Omental fat pad (tissue), 3 donors: ENCODE measurements at regions not wholly inside any gene's neighbourhood (a gene's known extent, or its start where the extent isn't known, plus 50 kb on each side); places are given as distances from the start of the nearest gene placed in this dataset.

Source experiments
- ATAC-seq: fragments of 150-250 bp; one replicate; pipeline ENCODE4 v1.9.1; 2016; ENCODE audit warnings: mild to moderate bottlenecking, moderate library complexity; ENCODE audit not compliant: low FRiP score
- DNase-seq: peaks from one replicate; pipeline ENCODE4 v3.0.0-alpha.2; 2019; ENCODE audit warnings: low spot score
- TF ChIP-seq, protein P1 (sequence below), 3 donors: fragments of 450-650 bp; IDR thresholded peaks; one replicate each; pipeline ENCODE4 v1.5.1; 2016 to 2017; ENCODE audit warnings: antibody characterized with exemption in 3 of 3, mild to moderate bottlenecking in 3 of 3, moderate library complexity in 2 of 3

DNA sequence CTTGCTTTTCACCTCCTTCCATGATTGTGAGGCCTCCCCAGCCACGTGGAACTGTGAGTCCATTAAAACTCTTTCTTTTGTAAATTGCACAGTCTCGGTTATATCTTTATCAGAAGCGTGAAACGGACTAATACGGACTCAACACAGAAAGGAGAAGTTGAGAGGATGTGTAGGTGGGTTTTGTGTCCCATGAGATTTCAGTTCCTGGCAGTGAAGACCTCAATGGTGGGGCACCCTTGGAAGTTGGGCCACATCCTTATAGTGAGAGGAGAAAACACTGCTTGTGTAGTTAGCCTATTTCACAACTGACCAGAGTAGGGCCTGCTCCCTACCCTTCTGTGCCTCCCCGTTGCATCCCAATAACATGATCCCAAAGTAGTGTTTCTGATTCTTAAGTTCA lies 98.9 kb upstream of the TNC start:
- TF ChIP-seq, protein P1, sequence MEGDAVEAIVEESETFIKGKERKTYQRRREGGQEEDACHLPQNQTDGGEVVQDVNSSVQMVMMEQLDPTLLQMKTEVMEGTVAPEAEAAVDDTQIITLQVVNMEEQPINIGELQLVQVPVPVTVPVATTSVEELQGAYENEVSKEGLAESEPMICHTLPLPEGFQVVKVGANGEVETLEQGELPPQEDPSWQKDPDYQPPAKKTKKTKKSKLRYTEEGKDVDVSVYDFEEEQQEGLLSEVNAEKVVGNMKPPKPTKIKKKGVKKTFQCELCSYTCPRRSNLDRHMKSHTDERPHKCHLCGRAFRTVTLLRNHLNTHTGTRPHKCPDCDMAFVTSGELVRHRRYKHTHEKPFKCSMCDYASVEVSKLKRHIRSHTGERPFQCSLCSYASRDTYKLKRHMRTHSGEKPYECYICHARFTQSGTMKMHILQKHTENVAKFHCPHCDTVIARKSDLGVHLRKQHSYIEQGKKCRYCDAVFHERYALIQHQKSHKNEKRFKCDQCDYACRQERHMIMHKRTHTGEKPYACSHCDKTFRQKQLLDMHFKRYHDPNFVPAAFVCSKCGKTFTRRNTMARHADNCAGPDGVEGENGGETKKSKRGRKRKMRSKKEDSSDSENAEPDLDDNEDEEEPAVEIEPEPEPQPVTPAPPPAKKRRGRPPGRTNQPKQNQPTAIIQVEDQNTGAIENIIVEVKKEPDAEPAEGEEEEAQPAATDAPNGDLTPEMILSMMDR (IDR thresholded peaks at IDR 0.05) = no peak
- no peak for ATAC-seq
- no peak for DNase-seq

GRCh38 chr9:115220319-115221005 lies 102.5 kb upstream of the TNC start:
- ATAC-seq (no peak), DNase-seq (no peak)
- TF ChIP-seq, protein P1 (IDR thresholded peaks at IDR 0.05) = no peak

- TF ChIP-seq, protein P1 (IDR thresholded peaks at IDR 0.05) = no peak
- DNase-seq = no peak
- no peak for ATAC-seq
Measured at GRCh38 chr9:115223471-115223870, 105.5 kb upstream of the TNC start.

- DNase-seq (no peak), ATAC-seq (no peak)
- TF ChIP-seq, protein P1 (IDR thresholded peaks at IDR 0.05) = no peak
Measured at GRCh38 chr9:115225459-115226116, 107.6 kb upstream of the TNC start.

GRCh38 chr9:115226152-115226551 lies 108.2 kb upstream of the TNC start:
- ATAC-seq = no peak
- TF ChIP-seq, protein P1 (IDR thresholded peaks at IDR 0.05) = no peak
- no peak for DNase-seq

DNA sequence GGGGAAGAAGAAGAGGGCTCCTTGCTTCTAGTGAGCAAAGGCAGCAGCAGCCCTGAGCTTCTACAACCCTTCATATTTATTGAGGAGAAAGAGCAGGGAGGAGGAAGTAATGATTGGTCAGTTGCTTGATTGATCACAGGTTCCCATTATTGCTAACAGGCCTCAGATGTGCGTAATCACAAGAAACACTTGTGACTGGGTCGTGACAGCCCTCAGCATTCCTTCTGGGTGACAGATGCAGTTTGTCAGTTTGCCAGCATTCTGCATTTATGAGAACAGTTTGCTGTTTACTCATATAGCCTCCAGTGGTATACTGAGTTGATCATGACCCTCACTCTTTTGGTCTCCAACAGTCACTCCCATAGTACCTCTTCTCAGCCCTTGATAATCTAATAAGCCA lies 111.5 kb upstream of the TNC start:
- TF ChIP-seq, protein P1 (IDR thresholded peaks at IDR 0.05) = no peak
- ATAC-seq = no peak

More for the DNA sequence above, 111.5 kb upstream of the TNC start:
- DNase-seq = no peak
